GM18520 (cell line): ENCODE measurements at regions not wholly inside any gene's neighbourhood (a gene's known extent, or its start where the extent isn't known, plus 50 kb on each side); places are given as distances from the start of the nearest gene placed in this dataset.
"Not testable (repeated sequence)": the region's sequence is repeated elsewhere in the genome, so short reads cannot be mapped to it uniquely, and the experiment has no call there.

Experiments
- ATAC-seq: cut with Tn5 transposase; IDR thresholded peaks from one replicate; pipeline ENCODE4 v1.9.1; 2021; ENCODE audit not compliant: unreplicated experiment

DNA sequence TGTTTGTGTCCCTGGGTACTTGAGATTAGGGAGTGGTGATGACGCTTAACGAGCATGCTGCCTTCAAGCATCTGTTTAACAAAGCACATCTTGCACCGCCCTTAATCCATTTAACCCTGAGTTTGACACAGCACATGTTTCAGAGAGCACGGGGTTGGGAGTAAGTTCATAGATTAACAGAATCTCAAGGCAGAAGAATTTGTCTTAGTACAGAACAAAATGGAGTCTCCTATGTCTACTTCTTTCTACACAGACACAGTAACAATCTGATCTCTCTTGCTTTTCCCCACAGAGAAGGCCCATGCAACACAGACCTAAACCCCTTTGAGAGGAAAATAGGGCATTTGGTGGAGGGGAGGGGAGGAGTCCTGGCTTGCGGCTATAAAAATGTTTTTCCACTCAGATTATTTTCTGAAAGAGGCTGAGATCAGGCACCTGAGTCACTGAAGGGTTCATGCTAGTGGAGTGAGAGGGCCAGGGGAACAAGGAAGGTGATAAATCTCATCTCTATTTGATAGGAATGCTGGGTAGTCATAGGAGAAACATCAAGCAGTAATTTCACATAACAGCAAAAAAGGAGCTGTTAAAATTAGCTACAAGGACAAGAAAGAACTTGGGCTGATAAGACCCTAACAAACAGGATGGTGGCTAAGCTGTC is 136.9 kb downstream of the OR2B2 start:
- not testable (repeated sequence) for ATAC-seq

DNA sequence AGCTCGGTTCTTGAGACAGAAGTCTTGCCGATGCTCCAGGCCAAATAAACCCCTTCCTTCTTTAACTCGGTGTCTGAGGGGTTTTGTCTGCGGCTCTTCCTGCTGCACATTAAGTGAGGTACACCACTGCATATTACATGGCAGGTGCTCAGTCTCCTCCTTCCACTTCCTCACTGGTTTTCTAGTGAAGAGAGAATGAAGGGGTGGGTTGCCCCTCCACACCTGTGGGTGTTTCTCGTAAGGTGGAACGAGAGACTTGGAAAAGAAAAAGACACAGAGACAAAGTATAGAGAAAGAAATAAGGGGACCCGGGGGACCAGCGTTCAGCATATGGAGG is 138.0 kb downstream of the OR2B2 start:
- ATAC-seq, result not testable (repeated sequence)

DNA sequence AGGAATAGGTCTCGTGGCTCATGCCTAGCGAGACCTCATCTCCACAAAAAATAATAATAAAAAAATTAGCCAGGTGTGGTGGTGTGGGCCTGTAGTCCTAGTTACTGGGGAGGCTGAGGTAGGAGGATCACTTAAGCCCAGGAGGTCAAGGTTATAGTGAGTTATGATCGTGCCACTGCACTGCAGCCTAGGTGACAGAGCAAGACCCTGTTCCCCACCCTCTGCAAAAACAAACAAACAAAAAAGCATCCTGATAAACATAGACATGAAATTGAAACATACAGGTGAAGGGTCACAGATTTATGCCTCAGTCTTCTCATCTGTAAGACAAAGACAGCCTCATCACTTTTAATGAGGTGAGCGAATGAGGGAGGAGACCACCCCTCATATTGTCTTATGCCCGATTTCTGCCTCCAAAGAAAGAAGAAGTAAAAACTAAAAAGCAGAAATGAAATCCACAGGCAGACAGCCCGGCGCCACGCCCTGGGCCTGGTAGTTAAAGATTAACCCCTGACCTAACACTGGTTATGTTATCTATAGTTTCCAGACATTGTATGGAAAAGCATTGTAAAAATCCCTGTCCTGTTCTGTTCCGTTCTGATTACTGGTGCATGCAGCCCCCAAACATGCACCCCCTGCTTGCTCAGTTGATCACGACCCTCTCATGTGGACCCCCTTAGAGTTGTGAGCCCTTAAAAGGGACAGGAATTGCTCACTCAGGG is 138.5 kb downstream of the OR2B2 start:
- not testable (repeated sequence) for ATAC-seq

GRCh38 chr6:27772261-27773001 is 139.8 kb downstream of the OR2B2 start:
- no peak for ATAC-seq

GRCh38 chr6:27771235-27771634 is 141.0 kb downstream of the OR2B2 start:
- no peak for ATAC-seq

- no peak for ATAC-seq
Measured at GRCh38 chr6:27770724-27771123, 141.5 kb downstream of the OR2B2 start.

DNA sequence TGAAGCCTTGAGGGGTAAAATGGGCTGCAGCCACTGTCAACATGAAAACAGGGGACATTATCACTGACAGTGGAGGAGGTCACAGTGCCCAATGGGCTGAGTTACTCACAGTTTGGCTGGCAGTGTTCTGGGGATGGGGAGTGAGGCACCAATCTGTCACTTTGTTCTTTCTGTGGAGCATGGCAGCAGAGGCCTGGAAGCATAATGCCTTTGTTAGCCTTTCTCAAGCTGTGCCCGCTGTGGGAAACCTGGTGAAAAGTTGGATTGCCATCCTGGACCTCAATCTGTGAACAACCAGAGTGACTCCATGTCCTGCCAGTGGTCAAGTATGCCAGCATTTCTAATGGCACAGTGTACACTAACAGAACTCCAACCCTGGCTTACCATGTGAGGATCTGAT is 143.6 kb downstream of the OR2B2 start:
- no peak for ATAC-seq

DNA sequence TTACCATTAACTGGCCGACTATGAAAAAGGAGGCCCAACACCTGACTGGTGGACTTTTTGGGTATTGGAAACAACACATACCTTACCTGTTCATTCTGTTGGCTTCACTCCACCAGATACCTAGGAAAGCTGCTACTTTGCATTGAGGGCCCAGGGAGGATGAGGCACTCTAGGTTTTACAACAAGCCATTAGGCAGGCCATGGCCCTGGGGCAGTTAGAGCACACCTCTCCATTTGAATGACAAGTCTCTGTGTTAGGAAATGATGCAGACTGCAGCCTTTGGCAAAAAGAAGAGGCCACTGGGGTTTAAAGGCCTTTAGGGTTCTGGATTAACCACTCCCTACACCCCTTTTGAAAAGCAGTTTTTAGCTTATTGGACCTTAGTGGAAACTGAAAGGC is 144.3 kb downstream of the OR2B2 start:
- ATAC-seq, result no peak

DNA sequence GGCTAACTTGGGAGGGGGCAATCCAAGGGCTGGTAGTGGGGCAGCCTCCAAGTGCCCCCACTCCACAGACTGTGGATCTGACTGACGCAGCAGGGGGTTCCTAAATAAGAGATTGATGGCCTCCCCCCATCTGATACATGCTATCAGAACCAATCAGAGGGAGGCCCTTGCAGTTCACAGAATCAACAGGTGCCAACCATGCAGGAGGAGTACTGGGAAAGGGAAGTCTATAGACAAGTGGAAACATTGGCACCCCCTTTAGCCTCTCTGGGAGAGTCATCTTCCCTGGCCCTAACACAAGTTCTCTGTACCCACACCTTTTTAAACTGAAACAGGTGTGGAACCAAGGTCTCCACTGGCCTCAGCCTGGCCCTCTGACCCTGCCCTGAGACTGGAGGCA is 145.8 kb downstream of the OR2B2 start:
- ATAC-seq, result no peak

GRCh38 chr6:27765028-27765590 is 147.1 kb downstream of the OR2B2 start:
- no peak for ATAC-seq

DNA sequence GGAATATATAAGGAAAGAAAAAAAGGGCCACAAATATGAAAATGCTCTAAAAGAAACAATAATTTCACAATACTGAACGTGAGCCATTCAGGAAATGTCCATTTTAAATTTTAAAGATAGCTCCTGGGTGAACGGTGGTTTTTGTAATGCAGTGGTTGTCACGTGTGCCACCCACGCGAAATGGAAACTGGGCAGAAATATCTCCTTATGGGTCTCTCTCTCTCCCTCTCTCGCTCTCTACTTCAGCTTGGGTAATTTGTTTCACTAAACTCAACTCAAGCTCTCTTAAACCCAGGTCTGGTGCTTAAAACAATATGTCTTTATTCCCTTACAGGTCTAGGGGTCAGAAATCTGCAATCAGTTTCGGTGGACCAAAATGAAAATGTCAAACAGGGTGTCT is 150.8 kb downstream of the OR2B2 start:
- ATAC-seq, result no peak

DNA sequence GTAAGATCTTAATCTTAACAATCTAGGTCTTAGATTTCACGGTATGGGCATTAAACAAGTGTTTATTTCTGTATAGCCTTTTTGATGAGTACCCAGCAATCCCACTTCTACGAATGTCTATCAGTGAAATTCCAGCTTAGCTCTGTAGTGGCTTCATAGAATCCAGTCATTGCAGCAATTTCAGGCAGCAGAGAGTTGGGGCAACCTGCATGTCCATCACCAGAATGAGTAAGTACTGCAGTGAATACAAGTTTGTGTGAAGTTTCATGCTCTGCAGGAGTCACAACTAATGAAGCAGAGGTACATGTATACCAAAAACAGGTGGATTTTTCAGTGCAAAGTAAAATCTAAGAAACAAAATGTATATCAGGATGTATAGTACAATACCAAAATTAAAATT is 151.7 kb downstream of the OR2B2 start:
- no peak for ATAC-seq

DNA sequence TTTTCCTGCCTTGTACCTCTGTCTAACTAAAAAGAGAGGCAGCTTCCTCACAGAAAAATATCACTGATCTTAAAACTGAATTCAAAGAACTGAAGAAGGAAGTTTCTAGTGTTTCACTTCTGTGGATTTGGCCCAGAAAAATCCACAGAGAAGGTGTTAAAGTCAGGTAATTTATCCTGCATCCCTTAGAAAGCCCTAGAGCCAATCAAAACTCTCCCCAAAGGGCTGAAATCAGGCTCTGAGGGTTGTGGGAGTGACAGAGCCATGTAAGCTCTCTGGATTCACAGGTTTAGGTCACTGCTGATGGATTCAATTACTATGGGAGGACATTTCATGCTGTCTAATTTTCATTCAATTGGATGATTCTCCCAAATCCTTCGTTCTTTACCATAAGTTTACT is 152.3 kb downstream of the OR2B2 start:
- ATAC-seq, result no peak

- no peak for ATAC-seq
Measured at GRCh38 chr6:27758491-27758890, 153.7 kb downstream of the OR2B2 start.

- no peak for ATAC-seq
Measured at GRCh38 chr6:27757307-27757706, 154.9 kb downstream of the OR2B2 start.

DNA sequence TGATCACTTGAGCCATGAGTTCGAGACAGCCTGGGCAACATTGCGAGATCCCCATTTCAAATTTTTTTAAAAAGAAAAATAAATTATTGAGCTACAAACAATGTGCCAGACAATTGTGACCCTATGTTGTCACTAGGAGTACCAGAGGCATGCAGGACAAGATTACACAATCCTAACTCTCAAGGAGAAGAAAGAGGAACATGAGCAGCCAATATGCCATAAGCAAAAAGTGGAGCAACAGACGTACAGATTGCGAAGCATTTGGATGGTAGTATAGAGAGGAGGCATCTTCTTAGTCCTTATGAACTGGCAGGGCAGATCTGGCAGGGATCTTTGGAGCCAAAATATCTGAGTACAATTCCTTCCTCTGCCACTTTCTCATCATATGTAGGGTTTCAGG is 156.4 kb downstream of the OR2B2 start:
- ATAC-seq, result no peak

DNA sequence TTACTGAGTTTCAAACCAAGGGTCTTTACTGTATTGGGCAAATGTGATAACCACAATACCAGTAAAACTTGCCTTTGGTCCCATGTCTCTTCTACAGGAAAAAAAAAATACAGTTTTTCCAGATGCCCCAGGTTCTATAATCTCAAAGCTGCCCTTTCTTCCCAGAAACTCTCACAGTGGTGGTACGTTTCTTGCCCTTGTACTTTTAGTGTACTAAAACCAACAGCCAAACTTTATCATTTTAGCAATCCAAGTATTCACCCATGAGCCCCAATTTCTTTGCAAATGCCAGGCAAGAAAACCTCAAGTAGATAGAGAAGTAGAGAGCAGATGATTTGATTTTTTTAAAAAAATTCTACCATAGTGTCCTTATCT is 157.8 kb downstream of the OR2B2 start:
- no peak for ATAC-seq

DNA sequence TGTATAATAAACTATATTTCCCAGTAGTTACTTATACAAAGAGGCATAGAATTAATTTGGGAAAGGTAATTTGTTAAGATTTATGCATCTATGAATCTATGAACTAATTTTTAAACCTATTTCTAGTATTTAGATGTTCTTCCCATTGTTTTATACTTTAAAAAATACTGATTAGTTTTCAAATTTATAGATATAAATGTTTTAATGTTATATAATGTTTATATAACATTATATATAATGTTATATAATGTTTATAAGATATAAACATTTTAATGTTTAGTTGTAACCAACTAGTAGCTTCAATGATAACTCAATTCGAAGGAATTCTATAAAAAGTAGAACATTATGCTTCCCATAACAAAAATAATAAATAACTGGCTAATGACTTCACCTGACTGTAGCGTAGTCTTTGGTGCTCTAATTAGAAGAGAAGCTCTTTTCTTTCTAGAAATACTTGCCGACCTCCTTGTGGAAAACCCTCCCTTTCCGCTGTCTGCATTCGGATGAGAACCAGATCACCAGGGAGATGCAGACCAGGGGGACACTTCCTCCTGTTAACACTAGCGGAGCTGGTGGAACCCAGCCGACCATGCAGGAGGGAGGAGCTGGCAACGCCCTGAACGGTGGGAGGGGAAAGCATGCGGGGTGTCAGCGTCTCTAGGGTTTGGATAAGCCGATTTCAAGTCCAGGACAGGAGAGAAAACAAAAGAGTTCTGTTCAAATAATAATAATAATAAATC is 158.4 kb downstream of the OR2B2 start:
- ATAC-seq, result peak; percentile 44

- ATAC-seq, result peak; percentile 26
Measured at GRCh38 chr6:27752038-27752885, 159.9 kb downstream of the OR2B2 start.

GRCh38 chr6:27748661-27749060 is 163.5 kb downstream of the OR2B2 start:
- no peak for ATAC-seq
